CD4-positive, CD25-positive, alpha-beta regulatory T cell (primary cell): ENCODE measurements at regions not wholly inside any gene's neighbourhood (a gene's known extent, or its start where the extent isn't known, plus 50 kb on each side); places are given as distances from the start of the nearest gene placed in this dataset.

Source experiments
- ATAC-seq, 2 donors: fragments of 150-1000 bp; cut with Tn5 transposase; one replicate each; pipeline ENCODE4 v1.10.0; 2021; ENCODE audit warnings: low read depth in 2 of 2, moderate number of reproducible peaks in 2 of 2, moderate library complexity in 1 of 2
- DNase-seq, 3 donors: peaks; one replicate each; pipeline versions ENCODE4 v3.0.0 to v3.0.0-alpha.2; 2012 to 2022; ENCODE audit warnings: mixed read lengths in 1 of 3
- H3K27ac ChIP-seq: one replicate; pipeline ENCODE4 v1.7.0; 2013; ENCODE audit warnings: mild to moderate bottlenecking, low read length; ENCODE audit not compliant: insufficient read depth, poor library complexity, severe bottlenecking
- H3K27me3 ChIP-seq: one replicate; pipeline ENCODE4 v1.7.0; 2013; ENCODE audit warnings: low read length; ENCODE audit not compliant: control insufficient read depth, insufficient read depth
- H3K36me3 ChIP-seq: one replicate; pipeline ENCODE4 v1.7.0; 2013; ENCODE audit warnings: mild to moderate bottlenecking, low read length, moderate library complexity; ENCODE audit not compliant: control insufficient read depth, insufficient read depth
- H3K4me1 ChIP-seq: 2 replicates; pipeline ENCODE4 v1.7.0; 2013; ENCODE audit warnings: mild to moderate bottlenecking, low read length; ENCODE audit not compliant: insufficient read depth, control insufficient read depth, poor library complexity, severe bottlenecking
- H3K4me3 ChIP-seq: one replicate; pipeline ENCODE4 v1.7.0; 2013; ENCODE audit warnings: low read depth, mild to moderate bottlenecking, low read length, moderate library complexity
- H3K9me3 ChIP-seq, 2 experiments: 1 replicate in 1 of 2; 2 replicates in 1 of 2; pipeline ENCODE4 v1.7.0; 2013; ENCODE audit warnings: low read length in 2 of 2, mild to moderate bottlenecking in 1 of 2, moderate library complexity in 1 of 2; ENCODE audit not compliant: control insufficient read depth in 2 of 2
- H3K27ac Mint-ChIP-seq, 3 donors: one replicate each; pipeline ENCODE4 v1.8.0; 2020 to 2022; ENCODE audit warnings: mild to moderate bottlenecking in 3 of 3, mixed read lengths in 3 of 3, moderate library complexity in 2 of 3
- H3K27me3 Mint-ChIP-seq: one replicate; pipeline ENCODE4 v1.8.0; 2022; ENCODE audit warnings: mild to moderate bottlenecking, mixed read lengths
- H3K36me3 Mint-ChIP-seq: one replicate; pipeline ENCODE4 v1.8.0; 2020; ENCODE audit warnings: mixed read lengths
- H3K4me1 Mint-ChIP-seq, 4 donors: one replicate each; pipeline ENCODE4 v1.8.0; 2020 to 2022; ENCODE audit warnings: mixed read lengths in 4 of 4, mild to moderate bottlenecking in 1 of 4
- H3K4me3 Mint-ChIP-seq, 4 donors: one replicate each; pipeline ENCODE4 v1.8.0; 2020 to 2022; ENCODE audit warnings: mild to moderate bottlenecking in 4 of 4, mixed read lengths in 4 of 4, moderate library complexity in 3 of 4
- H3K9me3 Mint-ChIP-seq, 7 donors: one replicate each; pipeline ENCODE4 v1.8.0; 2020 to 2022; ENCODE audit warnings: mixed read lengths in 7 of 7, mild to moderate bottlenecking in 3 of 7, moderate library complexity in 2 of 7

DNA sequence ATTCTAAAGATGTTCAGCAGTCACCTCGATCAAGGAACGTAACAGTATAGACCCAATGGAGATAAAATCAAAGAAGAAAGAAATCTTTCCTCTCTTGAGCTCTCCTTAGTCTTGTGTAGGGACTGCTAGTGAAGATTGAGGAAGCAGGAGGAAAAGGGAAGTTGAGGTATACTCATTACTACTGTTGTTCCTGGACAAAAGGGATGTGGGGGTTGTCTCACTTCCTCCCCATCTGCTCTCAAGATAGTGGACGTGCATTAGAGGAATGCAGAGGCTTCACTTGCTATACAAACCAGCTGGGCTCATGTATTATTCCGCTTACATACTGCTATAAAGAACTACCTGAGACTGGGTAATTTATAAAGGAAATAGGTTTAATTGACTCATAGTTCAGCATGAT is 208.9 kb upstream of the ARHGEF9 start:
- peaks cover 0 to 3% (median 0%) of the 10 kb centered on the region in 7 donors for H3K9me3 Mint-ChIP-seq
- H3K4me3 Mint-ChIP-seq = no peak overlapping the region
- DNase-seq (no peak), ATAC-seq (no peak)
- no peaks in the 10 kb centered on the region for H3K27me3 Mint-ChIP-seq
- H3K9me3 ChIP-seq = no peaks in the 10 kb centered on the region
- no peaks in the 10 kb centered on the region for H3K4me1 ChIP-seq
- no peaks in the 10 kb centered on the region for H3K36me3 Mint-ChIP-seq
- H3K27me3 ChIP-seq = no peaks in the 10 kb centered on the region
- H3K27ac ChIP-seq = no peak overlapping the region
- H3K27ac Mint-ChIP-seq = no peak overlapping the region
- no peaks in the 10 kb centered on the region for H3K36me3 ChIP-seq
- H3K4me1 Mint-ChIP-seq = no peaks in the 10 kb centered on the region
- no peak overlapping the region for H3K4me3 ChIP-seq

GRCh38 chrX:63985906-63986305 is 200.9 kb upstream of the ARHGEF9 start:
- H3K4me3 Mint-ChIP-seq = no peak overlapping the region
- H3K4me1 ChIP-seq = no peaks in the 10 kb centered on the region
- no peak overlapping the region for H3K27ac Mint-ChIP-seq
- DNase-seq = no peak
- H3K4me3 ChIP-seq = no peak overlapping the region
- no peaks in the 10 kb centered on the region for H3K4me1 Mint-ChIP-seq
- H3K27me3 Mint-ChIP-seq = no peaks in the 10 kb centered on the region
- H3K36me3 Mint-ChIP-seq = no peaks in the 10 kb centered on the region
- ATAC-seq = no peak
- H3K9me3 ChIP-seq = no peaks in the 10 kb centered on the region
- no peak overlapping the region for H3K27ac ChIP-seq
- H3K27me3 ChIP-seq = no peaks in the 10 kb centered on the region
- peaks cover 0 to 6% (median 1%) of the 10 kb centered on the region in 7 donors for H3K9me3 Mint-ChIP-seq
- no peaks in the 10 kb centered on the region for H3K36me3 ChIP-seq

- H3K27ac Mint-ChIP-seq = no peak overlapping the region
- ATAC-seq (no peak), DNase-seq (no peak)
- Histone ChIP-seq H3K4me3 (no peak overlapping the region), H3K27me3 (no peaks in the 10 kb centered on the region), H3K27ac (no peak overlapping the region), H3K36me3 (no peaks in the 10 kb centered on the region), H3K9me3 (no peaks in the 10 kb centered on the region), H3K4me1 (no peaks in the 10 kb centered on the region)
- no peaks in the 10 kb centered on the region for H3K4me1 Mint-ChIP-seq
- H3K27me3 Mint-ChIP-seq = no peaks in the 10 kb centered on the region
- H3K36me3 Mint-ChIP-seq = no peaks in the 10 kb centered on the region
- H3K4me3 Mint-ChIP-seq = no peak overlapping the region
- peaks cover 0 to 12% (median 0%) of the 10 kb centered on the region in 7 donors for H3K9me3 Mint-ChIP-seq
Measured at GRCh38 chrX:63979480-63979879, 194.5 kb upstream of the ARHGEF9 start.

- ATAC-seq = no peak
- Mint-ChIP-seq H3K27me3 (no peaks in the 10 kb centered on the region), H3K36me3 (no peaks in the 10 kb centered on the region), H3K4me1 (no peaks in the 10 kb centered on the region), H3K4me3 (no peak overlapping the region), H3K9me3 (peaks cover 0 to 20% (median 2%) of the 10 kb centered on the region in 7 donors), H3K27ac (no peak overlapping the region)
- Histone ChIP-seq H3K27ac (no peak overlapping the region), H3K4me3 (no peak overlapping the region), H3K27me3 (no peaks in the 10 kb centered on the region), H3K9me3 (no peaks in the 10 kb centered on the region), H3K36me3 (no peaks in the 10 kb centered on the region), H3K4me1 (no peaks in the 10 kb centered on the region)
- no peak for DNase-seq
Measured at GRCh38 chrX:63967551-63967950, 182.5 kb upstream of the ARHGEF9 start.

DNA sequence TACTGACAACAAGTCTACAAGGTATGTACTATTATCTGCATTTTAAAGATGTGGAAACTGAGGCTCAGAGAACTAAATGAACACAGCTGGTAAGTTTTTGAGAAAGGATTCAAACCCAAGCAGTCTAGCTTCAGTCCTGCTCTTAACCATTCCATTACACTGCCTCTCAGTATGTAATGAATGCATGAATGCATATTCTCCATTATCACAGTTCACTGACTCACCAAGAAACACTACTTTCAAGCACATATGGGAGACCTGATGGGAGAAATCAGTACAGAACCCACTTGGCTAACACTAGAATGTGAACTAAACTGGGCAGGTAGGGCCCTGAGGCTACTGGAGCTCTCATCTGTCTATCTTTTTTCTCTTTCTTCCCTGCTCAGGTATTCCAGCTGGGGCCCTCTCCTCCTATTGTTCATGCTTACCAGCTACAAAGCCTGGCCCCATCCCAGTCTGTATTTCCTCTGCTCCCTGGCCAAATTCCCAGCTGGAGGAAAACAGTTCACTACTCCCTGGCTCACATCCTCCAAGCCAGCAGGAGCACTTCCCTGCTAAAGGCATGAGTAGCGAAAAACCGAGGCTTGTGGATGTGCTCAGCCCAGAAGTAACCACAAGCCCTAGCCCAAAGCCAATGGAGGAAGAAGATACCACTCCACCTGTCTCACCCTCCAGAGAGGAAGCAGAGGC is 178.2 kb upstream of the ARHGEF9 start:
- Mint-ChIP-seq H3K27me3 (no peaks in the 10 kb centered on the region), H3K27ac (peak overlapping the region in 1 of 3 donors; percentile 32), H3K36me3 (no peaks in the 10 kb centered on the region), H3K4me1 (no peaks in the 10 kb centered on the region), H3K4me3 (no peak overlapping the region), H3K9me3 (peaks cover 0 to 19% (median 4%) of the 10 kb centered on the region in 7 donors)
- H3K4me3 ChIP-seq = no peak overlapping the region
- H3K9me3 ChIP-seq = no peaks in the 10 kb centered on the region
- ATAC-seq (no peak), DNase-seq (no peak)
- H3K4me1 ChIP-seq = no peaks in the 10 kb centered on the region
- no peaks in the 10 kb centered on the region for H3K36me3 ChIP-seq
- H3K27ac ChIP-seq = no peak overlapping the region
- no peaks in the 10 kb centered on the region for H3K27me3 ChIP-seq

- no peak for ATAC-seq
- H3K36me3 ChIP-seq = no peaks in the 10 kb centered on the region
- H3K4me3 Mint-ChIP-seq = no peak overlapping the region
- no peak overlapping the region for H3K4me3 ChIP-seq
- H3K27me3 Mint-ChIP-seq = no peaks in the 10 kb centered on the region
- no peaks in the 10 kb centered on the region for H3K4me1 ChIP-seq
- no peak overlapping the region for H3K27ac ChIP-seq
- no peak for DNase-seq
- H3K9me3 ChIP-seq = no peaks in the 10 kb centered on the region
- H3K9me3 Mint-ChIP-seq = peaks cover 0 to 18% (median 5%) of the 10 kb centered on the region in 7 donors
- no peaks in the 10 kb centered on the region for H3K36me3 Mint-ChIP-seq
- no peaks in the 10 kb centered on the region for H3K27me3 ChIP-seq
- no peak overlapping the region for H3K27ac Mint-ChIP-seq
- H3K4me1 Mint-ChIP-seq = no peaks in the 10 kb centered on the region
Measured at GRCh38 chrX:63961964-63962363, 176.9 kb upstream of the ARHGEF9 start.

GRCh38 chrX:63959975-63960374 is 175.0 kb upstream of the ARHGEF9 start:
- Mint-ChIP-seq H3K36me3 (no peaks in the 10 kb centered on the region), H3K9me3 (peaks cover 0 to 12% (median 5%) of the 10 kb centered on the region in 7 donors)

GRCh38 chrX:63958134-63958865 is 173.3 kb upstream of the ARHGEF9 start:
- Histone ChIP-seq H3K9me3 (no peaks in the 10 kb centered on the region), H3K4me1 (no peaks in the 10 kb centered on the region), H3K36me3 (no peaks in the 10 kb centered on the region), H3K27me3 (no peaks in the 10 kb centered on the region), H3K4me3 (no peak overlapping the region), H3K27ac (no peak overlapping the region)
- no peaks in the 10 kb centered on the region for H3K27me3 Mint-ChIP-seq
- DNase-seq (no peak), ATAC-seq (no peak)
- H3K27ac Mint-ChIP-seq = no peak overlapping the region
- no peak overlapping the region for H3K4me3 Mint-ChIP-seq
- no peaks in the 10 kb centered on the region for H3K4me1 Mint-ChIP-seq
- H3K9me3 Mint-ChIP-seq = peaks cover 2 to 15% (median 6%) of the 10 kb centered on the region in 7 donors
- no peaks in the 10 kb centered on the region for H3K36me3 Mint-ChIP-seq

More at GRCh38 chrX:63959975-63960374, 175.0 kb upstream of the ARHGEF9 start:
- DNase-seq = no peak
- Histone ChIP-seq H3K27ac (no peak overlapping the region), H3K9me3 (no peaks in the 10 kb centered on the region), H3K36me3 (no peaks in the 10 kb centered on the region), H3K4me1 (no peaks in the 10 kb centered on the region), H3K27me3 (no peaks in the 10 kb centered on the region), H3K4me3 (no peak overlapping the region)
- H3K4me1 Mint-ChIP-seq = no peaks in the 10 kb centered on the region
- H3K4me3 Mint-ChIP-seq = no peak overlapping the region
- no peak overlapping the region for H3K27ac Mint-ChIP-seq
- H3K27me3 Mint-ChIP-seq = no peaks in the 10 kb centered on the region
- ATAC-seq = no peak
